IPS-NIHi7 (cell line): ENCODE measurements at regions not wholly inside any gene's neighbourhood (a gene's known extent, or its start where the extent isn't known, plus 50 kb on each side); places are given as distances from the start of the nearest gene placed in this dataset.
A peak's percentile ranks its signal among the peaks of the same experiment; 100 is the strongest.

Source experiments
- DNase-seq: peaks from one replicate; pipeline ENCODE4 v3.0.0; 2012; ENCODE audit warnings: mixed read lengths; ENCODE audit errors: extremely low spot score

DNA sequence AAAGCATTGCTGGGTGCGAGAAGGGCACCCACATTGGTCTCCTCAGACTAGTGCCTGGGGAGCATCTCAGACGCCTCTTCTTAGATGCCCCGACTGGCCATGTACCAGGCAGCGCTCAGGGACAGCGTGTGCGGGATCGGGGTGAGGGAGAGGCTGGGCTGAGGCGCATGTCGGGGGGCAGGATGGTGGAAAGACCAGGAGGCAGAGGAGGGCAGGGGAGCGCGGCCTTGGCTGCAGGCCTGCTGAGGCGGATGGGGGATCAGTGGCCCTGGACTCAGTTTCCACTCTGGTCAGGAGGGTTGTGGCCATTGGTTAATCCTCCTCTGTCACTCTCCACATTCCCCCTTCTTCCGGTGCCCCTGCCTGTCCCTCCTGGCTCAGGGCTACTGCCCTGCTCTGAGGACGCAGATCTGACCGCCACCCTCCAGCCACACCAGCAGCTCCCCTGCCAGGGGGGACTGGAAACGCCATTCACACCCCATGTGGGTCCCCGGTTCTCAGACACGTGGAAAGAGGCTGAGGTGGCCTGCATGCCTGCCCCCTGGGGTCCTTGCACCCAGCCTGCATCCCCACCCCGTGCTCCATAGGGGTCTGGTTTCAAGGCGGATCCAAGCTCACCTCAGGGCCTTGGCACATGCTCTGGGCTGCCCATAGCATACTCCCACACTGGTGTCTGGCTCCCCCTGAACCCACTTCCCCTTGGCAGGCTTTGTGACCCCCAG, 105.9 kb downstream of the CPZ start:
- no peak for DNase-seq

DNA sequence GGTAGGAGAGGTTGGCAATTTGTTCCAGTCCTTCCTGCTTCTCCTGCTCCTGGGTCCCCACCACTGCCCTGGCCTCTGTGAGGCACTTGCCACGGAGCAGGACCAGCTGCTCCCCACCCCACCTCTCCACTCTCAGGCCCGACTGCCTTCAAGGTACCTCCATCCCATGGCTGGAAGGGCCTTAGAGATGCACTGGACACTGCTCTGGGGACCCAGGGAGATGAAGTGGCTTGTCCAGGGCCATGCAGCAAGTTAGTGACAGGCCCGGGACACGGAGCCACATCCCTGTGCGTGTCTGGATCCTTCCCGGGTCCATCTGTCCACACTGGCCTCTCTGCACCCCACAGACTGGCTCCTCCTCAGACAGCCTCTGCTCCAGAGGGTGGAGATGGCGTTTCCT, 105.3 kb downstream of the CPZ start:
- DNase-seq = no peak

DNA sequence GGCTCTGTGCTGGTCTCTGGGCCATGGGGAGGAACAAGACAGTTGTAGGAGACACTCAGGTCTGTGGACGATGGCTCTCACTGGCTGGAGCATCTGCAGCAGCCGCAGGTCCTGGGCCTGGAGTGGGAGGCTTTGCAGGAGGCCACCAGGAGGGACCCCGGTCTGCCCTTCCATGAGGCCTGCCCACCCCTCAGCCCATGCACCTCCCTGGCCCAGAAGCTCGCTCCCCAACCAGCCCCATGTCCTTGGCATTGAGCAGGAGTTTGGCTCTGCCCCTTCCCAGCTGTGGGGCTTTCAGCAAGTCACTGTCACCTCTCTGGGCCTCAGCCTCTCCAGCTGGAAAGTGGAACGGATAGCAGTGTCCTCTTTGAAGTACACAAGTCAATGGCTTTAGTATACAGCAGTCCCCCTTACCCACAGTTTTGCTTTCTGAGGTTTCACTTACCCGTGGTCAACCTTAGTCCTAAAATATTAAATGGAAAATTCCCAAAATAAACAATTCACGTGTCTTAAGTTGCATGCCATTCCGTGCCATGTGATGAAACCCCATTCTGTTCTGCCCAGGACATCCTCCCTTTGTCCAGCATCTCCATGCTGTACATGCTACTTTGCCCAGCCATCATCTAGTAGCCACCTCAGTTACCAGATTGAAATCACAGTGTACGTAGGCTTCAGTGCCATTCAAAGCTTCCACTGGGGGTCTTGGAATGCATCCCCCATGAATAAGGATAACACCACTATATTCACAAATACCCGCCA, 104.0 kb downstream of the CPZ start:
- no peak for DNase-seq

DNA sequence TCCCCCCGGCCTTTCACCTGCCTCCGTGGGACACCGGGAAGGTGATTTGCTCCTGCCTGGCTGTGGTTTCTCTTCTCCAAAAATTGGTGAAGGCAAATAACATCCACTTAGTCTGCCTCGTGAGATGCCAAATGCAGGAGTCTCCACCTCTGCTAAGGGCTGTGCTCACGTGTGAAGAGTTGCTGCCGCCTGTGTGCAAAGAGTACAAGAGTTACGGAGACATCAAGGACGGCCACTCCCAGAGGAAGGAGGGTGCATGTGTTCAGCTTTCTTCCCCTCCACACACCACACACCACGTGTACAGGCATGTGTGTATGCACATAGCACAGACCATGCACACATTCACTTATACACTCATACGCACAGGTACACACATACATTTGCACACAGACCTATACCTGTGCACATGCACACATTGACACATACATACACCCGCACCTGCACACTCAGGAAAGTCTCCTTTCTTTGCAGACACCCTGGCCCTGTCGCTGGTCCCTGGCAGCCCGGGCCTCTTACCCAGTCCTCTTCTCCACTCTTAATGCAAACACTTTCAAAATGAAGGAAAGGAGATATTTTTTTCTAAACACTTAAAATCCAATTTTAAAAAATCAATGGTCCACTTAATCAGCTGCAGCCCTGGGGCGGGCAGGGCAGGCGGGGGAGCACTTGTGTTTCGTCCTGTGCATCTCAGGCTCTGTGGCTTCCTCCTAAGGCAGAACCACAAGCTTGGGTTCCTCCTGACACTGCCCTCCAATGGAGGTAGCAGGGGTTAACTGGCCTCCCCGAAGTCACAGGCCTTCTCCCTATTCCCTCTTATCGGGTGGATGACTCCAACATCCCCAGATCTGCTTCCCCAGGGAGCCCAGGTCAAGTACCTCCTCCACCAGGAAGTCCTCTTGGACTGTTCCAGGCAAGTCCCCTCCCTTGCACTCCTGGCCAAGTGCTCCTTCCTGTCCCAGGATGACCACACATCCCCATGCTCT, 103.0 kb downstream of the CPZ start:
- no peak for DNase-seq

DNA sequence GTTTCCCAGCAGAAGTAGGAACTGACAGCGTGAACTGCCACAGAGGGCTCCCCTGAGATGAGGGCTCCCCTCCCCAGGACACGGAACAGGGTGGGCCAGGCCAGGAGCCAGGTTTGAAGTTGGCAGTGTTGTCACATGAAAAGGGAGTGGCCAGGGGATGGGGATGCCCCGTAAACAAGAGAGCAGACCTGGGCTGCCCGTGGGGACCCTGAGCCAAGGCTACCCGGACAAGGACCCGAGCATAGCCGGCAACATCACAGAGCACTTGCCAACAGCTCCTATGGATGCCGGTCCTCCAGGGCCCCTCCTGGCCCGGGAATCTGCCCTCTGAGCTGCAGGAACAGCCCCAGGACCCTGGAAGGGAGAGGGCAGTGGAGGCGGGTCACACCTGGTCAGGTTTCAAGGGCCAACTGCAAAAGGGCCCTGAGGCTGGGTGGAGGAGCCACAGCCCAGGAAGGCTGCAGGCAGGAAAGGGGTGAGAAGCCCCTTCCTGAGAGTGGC, 102.1 kb downstream of the CPZ start:
- no peak for DNase-seq

DNA sequence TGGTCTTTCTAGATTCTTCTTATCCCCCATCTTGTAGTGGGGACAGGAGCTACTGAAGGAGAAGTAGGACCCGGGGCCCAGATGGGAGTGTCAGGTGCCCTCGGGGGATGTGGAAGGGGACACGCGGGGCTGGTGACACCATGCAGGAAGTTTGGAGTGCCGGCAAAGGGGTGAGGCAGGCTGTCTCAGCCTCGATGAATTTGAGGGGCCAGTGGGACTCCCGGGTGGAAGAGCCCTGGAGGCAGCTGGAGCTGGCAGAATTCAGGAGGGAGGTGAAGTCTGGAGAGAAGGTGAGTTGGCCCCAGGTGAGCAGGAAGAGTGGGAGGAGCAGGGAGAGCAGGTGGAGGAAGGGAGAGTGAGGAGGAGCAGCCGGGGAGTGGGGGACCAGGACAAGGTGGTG, 101.7 kb downstream of the CPZ start:
- DNase-seq = no peak

GRCh38 chr4:8691151-8691775, 98.7 kb downstream of the CPZ start:
- DNase-seq = no peak

DNA sequence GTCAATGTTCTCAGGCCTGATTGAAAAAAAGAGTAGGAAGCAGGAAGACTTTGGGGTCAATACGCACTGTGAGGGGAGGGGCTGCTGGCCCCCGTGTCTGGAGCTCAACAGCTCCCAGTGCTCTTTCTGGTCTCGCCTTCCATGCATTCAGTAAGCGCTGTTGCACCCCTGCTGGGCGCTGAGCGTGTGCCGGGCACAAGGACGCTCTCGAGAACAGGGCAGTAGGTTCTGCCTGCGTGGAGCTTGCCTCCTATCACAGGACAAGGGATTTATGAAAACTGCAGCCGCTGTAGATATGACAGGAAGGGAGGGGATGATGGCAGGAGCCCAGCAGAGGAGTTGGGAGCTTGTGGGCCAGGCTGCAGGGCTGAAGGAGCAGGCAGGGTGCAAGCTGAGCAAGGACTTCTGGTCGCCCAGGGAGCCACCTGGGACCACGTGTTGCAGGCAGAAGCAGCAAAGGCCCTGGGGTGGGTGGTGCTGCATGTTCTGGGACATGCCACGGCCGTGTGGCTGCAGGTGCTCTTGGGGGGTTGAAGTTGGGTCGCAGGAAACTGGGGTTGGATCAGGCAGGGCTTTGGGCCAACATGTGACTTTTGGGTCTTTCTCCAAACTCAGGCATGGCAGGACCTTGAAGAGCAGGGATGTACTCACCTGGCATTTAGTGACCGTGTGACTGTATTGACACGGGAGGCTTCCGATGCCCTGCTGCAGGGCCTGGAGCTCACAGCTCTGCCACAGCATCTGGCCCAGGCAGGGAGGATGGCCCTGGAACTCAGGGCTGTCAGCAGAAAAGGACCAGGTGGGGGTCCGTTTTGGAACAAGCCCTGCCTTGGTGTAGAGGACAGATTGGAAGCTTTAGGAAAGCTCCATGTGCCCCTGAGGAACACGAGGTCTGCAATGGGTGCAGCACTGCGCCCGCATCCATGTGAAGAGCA, 97.9 kb downstream of the CPZ start:
- no peak for DNase-seq

- no peak for DNase-seq
These were observed 97.2 kb downstream of the CPZ start for GRCh38 chr4:8689741-8690140.

- DNase-seq = no peak
These were observed 96.4 kb downstream of the CPZ start for GRCh38 chr4:8688908-8689445.

GRCh38 chr4:8688041-8688907, 95.7 kb downstream of the CPZ start:
- DNase-seq = peak; percentile 93

DNA sequence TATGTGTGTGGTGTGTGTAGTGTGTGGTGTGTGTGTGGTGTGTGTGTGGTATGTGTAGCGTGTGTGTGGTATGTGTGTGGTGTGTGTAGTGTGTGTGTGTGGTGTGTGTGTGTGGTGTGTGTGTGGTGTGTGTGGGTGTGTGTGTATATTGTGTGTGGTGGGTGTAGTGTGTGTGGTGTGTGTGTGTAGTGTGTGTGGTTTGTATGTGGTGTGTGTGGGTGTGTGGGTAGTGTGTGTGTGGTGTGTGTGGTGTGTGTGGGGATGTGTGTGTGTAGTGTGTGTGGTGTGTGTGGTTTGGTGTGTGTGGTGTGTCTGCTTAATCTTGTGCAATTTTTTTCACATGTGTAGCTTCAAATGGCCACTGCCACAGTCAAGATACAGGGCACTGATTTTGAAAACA, 94.5 kb downstream of the CPZ start:
- DNase-seq = no peak

GRCh38 chr4:8685831-8686230, 93.3 kb downstream of the CPZ start:
- no peak for DNase-seq

- no peak for DNase-seq
These were observed 90.9 kb downstream of the CPZ start for GRCh38 chr4:8683462-8683861.

DNA sequence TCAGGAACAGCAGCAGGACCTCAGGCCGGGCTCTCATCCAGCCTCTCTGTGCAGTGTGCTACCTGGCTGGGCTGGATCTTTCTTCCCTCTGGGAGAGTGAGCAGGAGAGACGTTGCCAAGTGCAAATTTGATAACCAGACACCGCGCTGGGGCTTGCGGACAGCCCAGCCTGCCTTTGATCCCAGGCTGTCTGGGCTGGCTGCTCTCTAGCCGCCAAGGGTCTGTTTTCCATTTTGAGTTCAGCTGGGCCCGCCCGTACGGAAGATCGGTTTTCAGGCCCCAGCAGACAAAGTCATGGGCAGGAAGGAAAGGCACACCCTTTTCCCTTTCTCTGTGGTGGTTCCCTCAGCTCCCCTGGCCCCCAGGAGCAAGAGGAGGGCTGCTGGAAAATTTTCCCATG, 90.2 kb downstream of the CPZ start:
- DNase-seq = no peak

GRCh38 chr4:8682296-8682695, 89.7 kb downstream of the CPZ start:
- no peak for DNase-seq

DNA sequence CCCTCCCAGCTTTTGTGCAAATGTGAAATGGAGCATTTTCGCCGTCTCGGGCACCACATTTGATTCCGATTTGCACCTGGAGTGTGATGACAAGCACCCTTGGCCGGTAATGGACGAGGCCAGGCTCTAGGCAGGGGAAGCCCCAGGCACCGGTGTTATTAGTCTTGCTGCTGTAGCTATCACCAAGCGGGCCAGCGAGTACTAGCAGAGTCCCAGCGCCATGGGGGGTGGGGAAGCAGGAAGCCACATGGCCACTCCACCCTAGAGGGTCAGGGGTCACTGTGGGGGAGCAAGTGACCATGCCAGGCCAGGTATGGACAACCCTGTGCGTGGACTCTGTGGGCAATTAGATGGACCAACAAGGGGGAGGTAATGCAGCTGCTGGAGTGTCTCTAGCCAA, 88.8 kb downstream of the CPZ start:
- no peak for DNase-seq

DNA sequence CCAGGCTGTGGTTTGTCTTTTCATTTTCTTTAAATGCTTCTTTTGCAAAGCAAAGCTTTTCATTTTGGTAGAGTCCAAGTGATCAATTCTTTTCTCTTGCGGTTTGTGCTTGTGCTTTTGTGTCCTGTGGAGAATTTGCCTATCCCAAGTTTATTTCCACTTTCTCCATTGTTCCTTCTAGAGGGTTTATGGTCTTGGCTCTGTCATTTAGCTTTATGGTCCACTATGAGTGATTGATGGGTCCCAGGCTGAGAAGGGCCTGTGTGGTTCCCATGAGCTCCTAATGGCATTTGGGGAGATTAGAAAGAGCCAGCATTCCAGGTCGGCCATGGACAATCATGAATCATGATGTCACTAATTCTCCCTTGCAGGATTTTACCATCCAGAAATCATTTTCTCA, 86.5 kb downstream of the CPZ start:
- DNase-seq = no peak

DNA sequence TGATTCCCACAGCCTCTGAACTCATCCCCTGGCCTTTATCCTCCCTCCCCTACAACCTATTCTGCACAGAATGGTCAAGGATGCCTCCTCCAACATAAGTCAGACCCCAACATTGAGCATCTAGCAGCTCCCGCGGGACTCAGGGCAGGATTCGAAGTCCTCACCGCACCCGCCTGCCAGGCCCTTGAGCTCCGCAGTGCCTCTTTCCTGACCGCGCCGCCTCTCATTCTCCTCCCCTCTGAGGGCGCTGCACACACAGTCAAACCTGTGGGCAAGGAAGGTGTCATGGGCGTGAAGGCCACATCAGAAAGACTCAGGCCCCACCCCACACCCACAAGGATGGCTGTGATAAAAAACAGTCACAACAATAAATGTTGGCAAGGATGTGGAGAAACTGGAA, 84.1 kb downstream of the CPZ start:
- no peak for DNase-seq
